H4 (cell line): ENCODE measurements at regions not wholly inside any gene's neighbourhood (a gene's known extent, or its start where the extent isn't known, plus 50 kb on each side); places are given as distances from the start of the nearest gene placed in this dataset.
"Not testable (repeated sequence)": the region's sequence is repeated elsewhere in the genome, so short reads cannot be mapped to it uniquely, and the experiment has no call there.

Experiments
- DNase-seq: peaks from one replicate; pipeline ENCODE4 v3.0.0-alpha.2; 2015; ENCODE audit warnings: low spot score

- DNase-seq, result not testable (repeated sequence)
Observed at GRCh38 chr9:66832222-66832621, 68.3 kb upstream of the ZNF658 start.

GRCh38 chr9:66837242-66837937 is 63.1 kb upstream of the ZNF658 start:
- not testable (repeated sequence) for DNase-seq
